ENCODE measurements at regions not wholly inside any gene's neighbourhood (a gene's known extent, or its start where the extent isn't known, plus 50 kb on each side); places are given as distances from the start of the nearest gene placed in this dataset.

DNA sequence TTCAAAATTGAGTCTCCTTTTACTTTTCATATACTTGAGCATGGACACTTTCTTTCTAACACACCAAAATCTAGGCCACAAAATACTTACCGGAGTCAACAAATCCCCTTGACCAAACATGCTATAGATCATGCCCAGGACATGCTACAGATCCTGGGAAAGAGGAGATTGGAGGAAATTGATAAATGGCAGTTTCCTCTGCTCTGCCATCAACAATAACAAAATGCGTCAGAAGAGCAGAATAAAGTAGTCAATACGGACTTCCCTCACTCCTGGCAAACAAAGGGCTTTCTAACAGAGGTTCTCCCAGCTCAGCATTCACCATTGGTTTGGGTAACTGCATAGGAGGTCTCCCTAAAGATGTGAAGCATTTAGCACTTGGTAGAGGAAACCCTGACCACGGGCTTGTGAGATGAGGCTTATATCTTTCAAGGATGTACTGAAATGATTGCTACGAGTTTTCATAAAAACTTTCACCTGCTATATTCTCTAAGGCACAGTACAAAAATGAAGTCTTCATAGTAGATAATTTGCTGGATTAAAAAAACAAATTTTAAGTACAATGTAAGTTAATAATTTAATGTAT lies 283.8 kb upstream of the RUNX1 start:
- no peak for TF ChIP-seq POLR2AphosphoS5 (IDR thresholded peaks at IDR 0.05; ENCODE audit: low read depth, low read length)
- TF ChIP-seq POLR2A (IDR thresholded peaks at IDR 0.05; ENCODE audit: low read depth, low read length): no peak
- no peak for TF ChIP-seq TAF1 (IDR thresholded peaks at IDR 0.05; ENCODE audit: borderline replicate concordance, low read depth, low read length)

All from GM12892 (cell line).